ENCODE measurements at regions not wholly inside any gene's neighbourhood (a gene's known extent, or its start where the extent isn't known, plus 50 kb on each side); places are given as distances from the start of the nearest gene placed in this dataset.

DNA sequence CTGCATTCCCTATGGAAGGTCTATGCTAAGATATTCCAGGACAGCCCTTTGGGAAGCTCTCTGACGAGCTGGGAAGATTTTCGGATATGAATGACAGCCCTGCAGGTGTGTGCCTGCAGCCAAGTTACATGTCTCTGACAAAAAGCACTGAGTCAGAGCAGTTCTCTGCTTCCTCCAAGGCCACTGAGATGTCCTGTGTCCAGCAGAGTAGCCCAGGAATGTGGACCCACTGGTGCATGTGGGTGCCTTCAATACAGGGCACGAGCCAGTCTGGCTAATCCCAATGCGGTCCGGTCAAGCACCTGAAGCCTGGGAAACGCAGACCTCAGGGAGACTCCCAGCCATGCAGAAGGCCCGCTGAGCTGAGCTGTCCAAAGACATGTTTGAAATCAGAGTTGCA, 565.7 kb downstream of the TCERG1L start:
- DNase-seq (ENCODE audit: low spot score): no peak
- BruUV-seq (replicated peaks): no TSS peak
- Histone ChIP-seq H3K36me3 (ENCODE audit: insufficient read depth, low read length) (no peaks in the 10 kb centered on the region), H3K4me3 (ENCODE audit: low read depth, low read length, poor library complexity, severe bottlenecking) (no peak overlapping the region), H3K9me3 (ENCODE audit: low read length) (no peaks in the 10 kb centered on the region), H3K27ac (ENCODE audit: low read depth, low read length, poor library complexity, severe bottlenecking) (no peak overlapping the region), H2AFZ (ENCODE audit: low read length) (no peak overlapping the region), H3K4me1 (ENCODE audit: insufficient read depth, low read length, poor library complexity, severe bottlenecking) (no peaks in the 10 kb centered on the region), H3K9me2 (ENCODE audit: insufficient read depth, low read length) (no peaks in the 10 kb centered on the region), H4K20me1 (ENCODE audit: insufficient read depth, low read length) (no peaks in the 10 kb centered on the region), H3K4me2 (ENCODE audit: low read length) (no peak overlapping the region), H3K79me2 (ENCODE audit: insufficient read depth, low read depth, low read length) (no peaks in the 10 kb centered on the region)
- POLR2A ChIA-PET: no interaction called here
- CTCF ChIA-PET (ENCODE audit: unreplicated experiment): no interaction called here
- no peak for TF ChIP-seq EZH2phosphoT487 (IDR thresholded peaks at IDR 0.05; ENCODE audit: borderline replicate concordance, low read depth, low read length)
- TF ChIP-seq, protein P1, sequence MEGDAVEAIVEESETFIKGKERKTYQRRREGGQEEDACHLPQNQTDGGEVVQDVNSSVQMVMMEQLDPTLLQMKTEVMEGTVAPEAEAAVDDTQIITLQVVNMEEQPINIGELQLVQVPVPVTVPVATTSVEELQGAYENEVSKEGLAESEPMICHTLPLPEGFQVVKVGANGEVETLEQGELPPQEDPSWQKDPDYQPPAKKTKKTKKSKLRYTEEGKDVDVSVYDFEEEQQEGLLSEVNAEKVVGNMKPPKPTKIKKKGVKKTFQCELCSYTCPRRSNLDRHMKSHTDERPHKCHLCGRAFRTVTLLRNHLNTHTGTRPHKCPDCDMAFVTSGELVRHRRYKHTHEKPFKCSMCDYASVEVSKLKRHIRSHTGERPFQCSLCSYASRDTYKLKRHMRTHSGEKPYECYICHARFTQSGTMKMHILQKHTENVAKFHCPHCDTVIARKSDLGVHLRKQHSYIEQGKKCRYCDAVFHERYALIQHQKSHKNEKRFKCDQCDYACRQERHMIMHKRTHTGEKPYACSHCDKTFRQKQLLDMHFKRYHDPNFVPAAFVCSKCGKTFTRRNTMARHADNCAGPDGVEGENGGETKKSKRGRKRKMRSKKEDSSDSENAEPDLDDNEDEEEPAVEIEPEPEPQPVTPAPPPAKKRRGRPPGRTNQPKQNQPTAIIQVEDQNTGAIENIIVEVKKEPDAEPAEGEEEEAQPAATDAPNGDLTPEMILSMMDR (conservative IDR thresholded peaks at IDR 0.05; ENCODE audit: low read length): no peak
- intact Hi-C loops (cut with micrococcal nuclease; ENCODE audit: unreplicated experiment): no loop called here

DNA sequence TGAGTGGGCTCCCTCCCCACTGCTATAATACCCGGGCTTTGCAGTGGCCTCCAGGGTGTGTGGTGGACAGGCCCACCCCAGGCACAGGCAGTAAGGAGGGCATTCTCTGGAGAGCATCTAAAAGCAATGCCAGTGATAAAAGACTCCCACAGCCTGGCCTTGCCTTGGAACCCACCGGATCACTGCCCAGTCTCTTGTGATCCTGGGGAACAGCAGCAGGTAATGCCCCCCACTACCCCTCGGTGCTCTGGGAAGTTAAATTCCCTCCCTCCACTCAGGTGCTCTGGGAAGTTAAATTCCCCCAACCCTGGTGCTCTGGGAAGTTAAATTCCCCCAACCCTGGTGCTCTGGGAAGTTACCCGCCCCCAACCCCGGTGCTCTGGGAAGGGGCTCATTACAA, 565.2 kb downstream of the TCERG1L start:
- TF ChIP-seq EZH2phosphoT487 (IDR thresholded peaks at IDR 0.05; ENCODE audit: borderline replicate concordance, low read depth, low read length): no peak
- TF ChIP-seq, protein P1 (conservative IDR thresholded peaks at IDR 0.05; ENCODE audit: low read length): no peak
- Histone ChIP-seq H3K9me2 (ENCODE audit: insufficient read depth, low read length) (no peaks in the 10 kb centered on the region), H2AFZ (ENCODE audit: low read length) (no peak overlapping the region), H3K4me2 (ENCODE audit: low read length) (no peak overlapping the region), H3K9me3 (ENCODE audit: low read length) (no peaks in the 10 kb centered on the region), H3K27ac (ENCODE audit: low read depth, low read length, poor library complexity, severe bottlenecking) (no peak overlapping the region), H3K79me2 (ENCODE audit: insufficient read depth, low read depth, low read length) (no peaks in the 10 kb centered on the region), H4K20me1 (ENCODE audit: insufficient read depth, low read length) (no peaks in the 10 kb centered on the region), H3K4me3 (ENCODE audit: low read depth, low read length, poor library complexity, severe bottlenecking) (no peak overlapping the region), H3K4me1 (ENCODE audit: insufficient read depth, low read length, poor library complexity, severe bottlenecking) (no peaks in the 10 kb centered on the region), H3K36me3 (ENCODE audit: insufficient read depth, low read length) (no peaks in the 10 kb centered on the region)
- POLR2A ChIA-PET: no interaction called here
- no TSS peak for BruUV-seq (replicated peaks)
- CTCF ChIA-PET (ENCODE audit: unreplicated experiment): no interaction called here
- no peak for DNase-seq (ENCODE audit: low spot score)
- intact Hi-C loops (cut with micrococcal nuclease; ENCODE audit: unreplicated experiment): no loop called here

DNA sequence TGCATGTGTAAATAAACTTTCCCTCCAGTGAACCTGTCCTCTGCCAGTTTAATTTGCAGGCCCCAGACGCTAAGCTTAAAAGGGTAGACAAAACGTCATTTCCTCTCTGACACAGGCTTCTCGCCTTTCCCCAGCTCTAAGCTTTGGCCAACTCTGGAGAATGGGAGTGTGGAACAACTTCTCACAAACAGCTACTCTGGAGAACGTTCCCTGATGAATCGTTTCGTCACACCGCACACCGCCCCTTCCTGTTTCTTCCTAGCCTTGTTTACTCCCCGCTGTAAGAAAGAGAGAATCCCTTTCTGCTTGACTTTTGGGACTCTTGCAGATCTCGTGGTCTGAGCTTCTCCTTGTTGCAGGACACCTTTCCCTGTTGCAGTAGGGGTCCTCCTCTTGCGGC, 564.2 kb downstream of the TCERG1L start:
- no peak overlapping the region for H3K4me3 ChIP-seq (ENCODE audit: low read depth, low read length, poor library complexity, severe bottlenecking)
- H3K9me3 ChIP-seq (ENCODE audit: low read length): no peaks in the 10 kb centered on the region
- no peaks in the 10 kb centered on the region for H3K36me3 ChIP-seq (ENCODE audit: insufficient read depth, low read length)
- H3K27ac ChIP-seq (ENCODE audit: low read depth, low read length, poor library complexity, severe bottlenecking): no peak overlapping the region
- H3K79me2 ChIP-seq (ENCODE audit: insufficient read depth, low read depth, low read length): no peaks in the 10 kb centered on the region
- H2AFZ ChIP-seq (ENCODE audit: low read length): no peak overlapping the region
- H3K4me2 ChIP-seq (ENCODE audit: low read length): no peak overlapping the region
- H3K9me2 ChIP-seq (ENCODE audit: insufficient read depth, low read length): no peaks in the 10 kb centered on the region
- intact Hi-C loops (cut with micrococcal nuclease; ENCODE audit: unreplicated experiment): no loop called here
- POLR2A ChIA-PET: no interaction called here
- H3K4me1 ChIP-seq (ENCODE audit: insufficient read depth, low read length, poor library complexity, severe bottlenecking): no peaks in the 10 kb centered on the region
- CTCF ChIA-PET (ENCODE audit: unreplicated experiment): no interaction called here
- no peak for DNase-seq (ENCODE audit: low spot score)
- TF ChIP-seq EZH2phosphoT487 (IDR thresholded peaks at IDR 0.05; ENCODE audit: borderline replicate concordance, low read depth, low read length): no peak
- TF ChIP-seq, protein P1 (conservative IDR thresholded peaks at IDR 0.05; ENCODE audit: low read length): no peak
- no TSS peak for BruUV-seq (replicated peaks)
- no peaks in the 10 kb centered on the region for H4K20me1 ChIP-seq (ENCODE audit: insufficient read depth, low read length)
